RWPE1 (cell line): ENCODE measurements at regions not wholly inside any gene's neighbourhood (a gene's known extent, or its start where the extent isn't known, plus 50 kb on each side); places are given as distances from the start of the nearest gene placed in this dataset.
"Not testable (repeated sequence)": the region's sequence is repeated elsewhere in the genome, so short reads cannot be mapped to it uniquely, and the experiment has no call there.

Source experiments
- CTCF ChIA-PET: fragments of 350-600 bp; sonication (Branson Sonifier 250); formaldehyde crosslinking; extraction: SDS; loops from one replicate; lab custom pipeline; 2021; lab: Yijun Ruan, JAX
- POLR2A ChIA-PET: fragments of 400-600 bp; formaldehyde crosslinking; extraction: SDS; loops from one replicate; lab custom pipeline; 2020; ENCODE audit warnings: antibody characterized with exemption; ENCODE audit not compliant: low non-redundant PET; lab: Yijun Ruan, JAX
- DNase-seq: peaks from one replicate; pipeline ENCODE4 v3.0.0; 2012; ENCODE audit warnings: low spot score
- H3K27ac ChIP-seq: fragments of 450-650 bp; 2 replicates; pipeline ENCODE4 v1.5.1; 2017

DNA sequence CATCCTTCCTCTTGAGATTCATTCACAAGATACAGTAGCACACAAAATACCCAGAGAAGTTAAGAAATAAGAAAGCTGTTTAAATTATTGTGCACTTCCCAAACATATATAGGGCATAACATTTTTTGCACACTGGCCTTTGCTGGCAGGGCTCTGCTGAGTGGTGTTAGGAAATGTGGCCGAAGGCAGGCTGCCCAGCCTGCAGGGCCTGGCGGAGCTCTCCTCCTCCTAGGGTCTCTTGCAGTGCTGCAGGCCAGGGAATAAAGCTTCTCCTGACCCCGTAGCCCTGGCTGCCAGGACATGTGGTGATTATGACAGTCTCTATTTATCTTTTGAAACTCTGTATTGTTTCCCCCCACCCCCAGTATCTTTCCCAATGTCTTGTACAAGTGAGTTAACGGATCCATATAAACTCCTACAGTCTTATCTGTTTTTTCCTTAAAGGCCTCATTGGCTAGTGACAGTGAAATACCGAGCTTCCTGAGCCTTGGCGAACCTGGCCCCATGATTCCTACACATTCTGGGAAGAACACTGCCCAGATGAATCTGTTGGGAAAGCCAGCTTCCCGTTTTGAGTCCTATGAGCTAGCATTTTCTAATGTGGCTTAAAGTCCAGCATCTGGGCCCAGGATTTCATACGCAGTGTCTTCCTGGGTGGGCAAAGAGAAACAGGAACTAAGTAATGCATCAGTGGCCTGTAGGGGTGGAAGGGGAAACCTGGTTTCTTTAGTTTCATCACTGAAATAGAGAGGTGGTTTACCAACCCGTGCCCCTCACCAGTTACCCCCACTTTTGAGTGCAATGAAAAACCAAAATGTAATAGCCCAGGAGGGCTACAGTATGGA is 310.3 kb downstream of the BCL2L11 start:
- DNase-seq, POLR2A ChIA-PET, H3K27ac ChIP-seq, CTCF ChIA-PET: not testable (repeated sequence)

DNA sequence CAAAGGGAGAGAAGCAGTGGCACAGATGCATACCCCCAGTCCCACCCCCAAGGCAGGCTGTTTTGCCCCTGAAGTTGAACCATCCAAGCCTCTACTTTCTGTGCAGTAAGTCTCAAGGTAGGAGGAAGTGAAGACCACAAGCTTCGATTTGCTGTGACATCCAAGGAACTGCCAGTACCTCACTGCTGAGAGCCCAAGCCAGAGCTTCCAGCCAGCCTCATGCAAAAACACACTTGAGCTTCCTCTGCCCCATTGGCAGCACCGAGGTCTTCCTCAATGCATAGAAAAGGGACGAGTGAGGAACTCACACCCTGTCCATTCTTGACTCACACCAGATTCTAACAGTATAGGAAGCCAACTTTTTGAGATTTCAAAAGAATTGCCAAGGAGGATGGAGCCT is 311.7 kb downstream of the BCL2L11 start:
- DNase-seq, CTCF ChIA-PET, H3K27ac ChIP-seq, POLR2A ChIA-PET: not testable (repeated sequence)

DNA sequence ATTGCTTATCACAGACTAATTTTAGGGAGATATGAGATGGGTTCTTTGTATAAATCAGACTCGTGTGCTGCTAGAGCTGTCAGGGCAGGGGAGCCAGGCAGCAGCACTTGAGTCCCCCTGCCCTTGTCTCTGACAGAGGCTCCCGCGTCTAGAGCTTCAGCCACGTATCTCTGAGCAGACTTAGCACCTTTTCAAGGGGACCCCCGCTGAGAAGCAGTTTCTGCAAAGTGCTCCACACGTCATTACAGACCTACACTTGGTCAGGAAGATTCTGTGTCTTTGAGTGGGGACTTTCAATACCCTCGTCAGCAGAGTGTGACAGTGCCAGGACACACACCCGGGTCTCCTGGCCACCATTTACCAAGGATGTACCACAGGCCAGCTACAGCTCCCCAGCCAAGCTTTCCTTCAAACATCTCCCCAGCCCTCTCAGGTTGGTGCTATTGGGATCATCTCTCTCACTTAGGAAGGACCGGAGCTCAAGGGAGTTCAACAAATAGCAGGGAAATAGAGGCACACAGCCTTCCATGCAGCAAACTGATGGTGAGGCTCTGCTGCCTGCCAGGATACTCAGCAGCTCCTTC is 312.3 kb downstream of the BCL2L11 start:
- H3K27ac ChIP-seq, POLR2A ChIA-PET, CTCF ChIA-PET, DNase-seq: not testable (repeated sequence)

DNA sequence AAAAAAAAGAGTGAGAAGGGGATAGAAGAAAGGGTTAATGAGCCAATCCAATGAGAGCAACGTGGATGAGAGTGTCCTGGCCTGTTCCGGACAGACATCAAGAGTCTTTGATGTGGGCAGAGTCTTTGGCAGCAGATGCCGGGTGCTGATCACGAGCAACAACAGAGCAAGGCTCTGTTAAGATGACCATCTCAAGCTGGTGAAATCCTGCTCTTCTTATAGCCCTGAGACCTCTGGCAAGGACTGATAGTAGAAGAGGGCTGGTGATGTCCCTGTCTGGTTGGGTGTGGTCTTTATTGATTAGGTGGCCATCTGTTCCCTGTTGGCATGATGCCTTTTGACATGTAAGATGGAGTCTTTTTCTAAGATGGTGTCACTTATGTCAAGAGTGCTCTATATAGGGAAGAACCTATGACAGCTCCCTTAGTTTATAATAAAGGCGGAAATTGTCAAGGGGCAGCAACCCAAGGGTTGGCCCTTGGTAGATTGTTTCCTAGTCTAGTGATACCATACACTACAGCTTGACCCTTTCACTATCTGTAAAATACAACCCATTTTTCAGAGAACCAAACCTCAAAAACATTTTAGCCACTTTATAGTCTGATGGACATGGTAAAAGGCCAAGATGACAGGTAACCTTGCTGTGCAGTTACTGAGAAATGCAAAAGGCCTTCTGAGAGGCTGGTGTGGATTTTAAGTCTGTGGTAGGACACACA is 313.3 kb downstream of the BCL2L11 start:
- CTCF ChIA-PET, DNase-seq, H3K27ac ChIP-seq, POLR2A ChIA-PET: not testable (repeated sequence)

DNA sequence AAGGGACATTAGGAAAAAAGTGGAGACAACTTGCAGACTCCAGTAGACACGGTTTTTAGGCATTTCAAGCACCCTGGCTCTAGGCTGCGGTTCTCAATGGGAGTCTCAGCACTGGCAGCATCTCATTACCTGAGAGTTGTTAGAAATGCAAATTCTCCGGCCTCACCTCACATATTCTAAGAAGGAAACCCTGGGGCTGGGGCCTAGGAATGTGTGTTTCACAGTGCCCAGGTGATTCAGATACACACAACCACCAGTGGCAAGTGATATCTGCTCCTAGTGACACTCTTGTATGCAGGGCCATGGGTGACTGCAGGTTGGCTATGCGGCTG is 313.9 kb downstream of the BCL2L11 start:
- CTCF ChIA-PET, DNase-seq, H3K27ac ChIP-seq, POLR2A ChIA-PET: not testable (repeated sequence)

DNA sequence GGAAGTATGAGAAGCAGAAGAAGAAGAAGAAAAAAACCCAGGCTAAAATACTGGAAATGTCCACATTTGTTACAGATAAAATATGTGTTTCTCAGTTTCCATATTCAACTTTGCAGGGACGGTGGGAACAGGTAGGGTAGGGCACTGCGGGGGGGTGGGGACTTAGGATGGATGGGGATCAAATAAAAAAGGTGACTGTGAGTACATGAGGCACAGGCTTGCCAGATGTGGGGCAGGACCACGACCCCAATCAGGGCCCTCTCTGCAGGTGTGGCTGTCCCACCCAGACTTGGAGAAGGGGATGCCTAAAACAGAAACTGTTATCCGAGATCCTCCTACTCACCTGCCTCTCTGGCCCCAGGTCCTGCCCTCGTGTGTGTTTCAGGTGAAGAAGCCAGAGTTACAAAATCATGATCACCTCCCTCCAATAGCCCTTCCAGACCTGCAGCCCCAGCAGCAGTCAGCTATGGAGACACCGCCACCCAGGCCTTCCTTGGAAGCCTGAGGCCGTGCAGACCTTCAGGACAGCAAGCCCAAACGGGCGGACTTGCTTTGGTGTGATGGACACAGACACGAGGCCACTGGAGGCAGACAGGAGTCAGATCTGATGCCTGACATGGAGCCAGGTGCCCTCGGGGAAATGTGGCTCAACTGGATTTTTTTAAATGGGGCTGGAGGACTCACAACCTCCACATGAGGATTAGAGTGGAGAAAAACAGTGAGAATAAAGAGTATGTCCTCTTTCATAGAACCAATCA is 315.0 kb downstream of the BCL2L11 start:
- H3K27ac ChIP-seq, CTCF ChIA-PET, DNase-seq, POLR2A ChIA-PET: not testable (repeated sequence)

DNA sequence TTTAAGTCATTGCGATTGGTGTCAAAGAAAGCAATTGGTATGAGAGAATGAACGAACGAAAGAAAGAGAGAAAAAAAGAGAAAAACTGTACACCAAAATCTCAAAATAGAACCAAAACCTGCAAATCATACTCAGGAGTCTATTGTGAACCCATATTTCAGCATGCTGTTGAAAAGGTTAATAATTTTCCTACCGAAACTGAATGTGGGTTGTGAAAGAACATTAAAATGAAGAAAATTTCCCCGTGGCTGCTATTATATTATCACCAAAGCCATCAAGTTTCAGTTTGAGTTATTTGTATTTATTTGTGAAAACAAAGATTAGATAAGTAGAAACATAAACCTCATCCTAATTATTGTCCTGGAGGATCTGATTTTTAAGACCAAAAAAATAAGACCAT is 315.7 kb downstream of the BCL2L11 start:
- POLR2A ChIA-PET, CTCF ChIA-PET, H3K27ac ChIP-seq: not testable (repeated sequence)

DNA sequence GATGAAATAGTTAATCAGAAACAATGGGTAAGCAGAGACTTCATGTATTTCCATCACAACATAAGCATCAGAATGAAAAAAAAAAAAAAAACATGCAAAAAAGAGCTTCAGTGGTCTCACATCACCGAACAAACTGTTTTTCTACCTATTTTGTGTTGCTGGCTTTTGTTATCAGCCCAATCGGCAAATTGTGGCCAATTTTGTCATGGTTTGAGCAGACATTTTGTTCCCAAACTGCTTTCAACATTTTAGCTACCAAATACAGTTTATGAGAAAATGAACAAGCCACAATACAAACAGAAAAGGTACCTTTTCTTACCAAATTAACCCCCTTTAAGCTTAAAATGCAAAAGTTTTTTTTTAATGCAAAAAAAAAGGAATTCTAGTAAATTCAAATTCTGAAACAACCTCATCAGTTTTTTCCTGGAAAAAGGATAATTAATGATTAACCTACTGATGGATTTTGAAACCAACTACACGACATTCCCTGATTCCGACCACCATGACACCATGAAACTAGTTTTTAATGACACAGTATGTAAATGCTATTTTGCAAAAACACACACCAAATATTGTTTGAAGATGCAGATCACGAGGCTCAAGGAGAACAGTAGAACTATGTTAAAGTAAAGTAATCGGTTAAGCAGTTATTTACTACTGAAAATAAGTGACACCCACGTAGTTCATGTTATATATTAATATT is 316.7 kb downstream of the BCL2L11 start:
- DNase-seq, H3K27ac ChIP-seq, CTCF ChIA-PET, POLR2A ChIA-PET: not testable (repeated sequence)

More for the DNA sequence above, 315.7 kb downstream of the BCL2L11 start:
- not testable (repeated sequence) for DNase-seq

DNA sequence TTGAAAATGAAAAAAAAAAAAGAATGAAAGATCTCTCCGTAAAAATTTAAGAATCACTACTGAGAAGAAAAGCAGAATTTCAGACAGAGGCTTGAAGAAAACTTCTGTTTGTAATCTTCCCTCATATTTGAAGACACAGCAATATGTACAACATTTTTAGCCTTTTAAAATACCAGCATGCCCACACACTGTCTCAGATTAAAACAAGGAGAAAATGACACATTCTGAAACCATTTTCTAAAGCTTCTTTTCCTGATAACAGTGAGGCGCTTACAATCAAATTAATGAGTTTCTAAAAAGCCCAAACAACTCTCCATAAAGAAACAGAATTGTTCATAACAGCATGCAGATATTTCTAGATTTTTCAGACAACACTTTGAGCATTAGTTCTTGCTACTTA is 317.4 kb downstream of the BCL2L11 start:
- H3K27ac ChIP-seq, POLR2A ChIA-PET, CTCF ChIA-PET: not testable (repeated sequence)

DNA sequence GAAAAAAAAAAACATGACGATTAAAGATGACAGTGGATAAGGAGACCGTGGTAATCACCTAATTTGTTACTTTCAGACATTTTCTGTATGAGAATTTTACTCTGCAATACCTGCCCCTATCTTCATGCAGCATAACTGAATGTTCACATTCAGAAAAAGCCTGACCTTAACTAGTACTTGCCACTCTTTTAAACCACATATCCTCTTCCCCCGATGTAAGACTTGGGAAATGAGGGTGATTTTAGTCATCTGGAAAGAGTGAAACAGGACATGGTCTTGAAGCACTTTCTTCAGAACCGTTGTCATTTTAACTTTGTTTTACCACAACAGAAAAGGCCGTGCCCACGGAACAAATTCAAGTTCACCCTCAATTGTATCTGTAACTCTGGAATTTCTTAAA is 318.5 kb downstream of the BCL2L11 start:
- POLR2A ChIA-PET, H3K27ac ChIP-seq, DNase-seq, CTCF ChIA-PET: not testable (repeated sequence)

More for the DNA sequence above, 317.4 kb downstream of the BCL2L11 start:
- not testable (repeated sequence) for DNase-seq

DNA sequence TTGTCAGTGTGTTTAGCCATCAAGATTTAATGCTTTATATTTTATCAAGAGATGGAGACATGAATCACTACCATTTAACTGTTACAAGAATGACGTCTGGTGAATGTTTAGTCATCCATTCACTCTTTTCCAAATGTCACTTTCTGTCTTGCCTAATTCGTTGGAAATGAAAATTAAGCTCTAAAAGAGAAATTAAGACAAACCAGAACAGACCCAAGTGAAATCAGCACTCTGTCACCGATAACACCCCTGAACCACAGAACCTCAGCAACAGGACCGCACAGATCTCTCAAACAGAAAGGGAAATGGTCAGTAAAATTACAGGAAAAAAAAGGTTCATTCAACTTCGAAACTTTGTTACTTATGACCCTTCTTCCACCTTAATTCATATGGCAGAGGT is 320.9 kb downstream of the BCL2L11 start:
- POLR2A ChIA-PET, DNase-seq, CTCF ChIA-PET, H3K27ac ChIP-seq: not testable (repeated sequence)

DNA sequence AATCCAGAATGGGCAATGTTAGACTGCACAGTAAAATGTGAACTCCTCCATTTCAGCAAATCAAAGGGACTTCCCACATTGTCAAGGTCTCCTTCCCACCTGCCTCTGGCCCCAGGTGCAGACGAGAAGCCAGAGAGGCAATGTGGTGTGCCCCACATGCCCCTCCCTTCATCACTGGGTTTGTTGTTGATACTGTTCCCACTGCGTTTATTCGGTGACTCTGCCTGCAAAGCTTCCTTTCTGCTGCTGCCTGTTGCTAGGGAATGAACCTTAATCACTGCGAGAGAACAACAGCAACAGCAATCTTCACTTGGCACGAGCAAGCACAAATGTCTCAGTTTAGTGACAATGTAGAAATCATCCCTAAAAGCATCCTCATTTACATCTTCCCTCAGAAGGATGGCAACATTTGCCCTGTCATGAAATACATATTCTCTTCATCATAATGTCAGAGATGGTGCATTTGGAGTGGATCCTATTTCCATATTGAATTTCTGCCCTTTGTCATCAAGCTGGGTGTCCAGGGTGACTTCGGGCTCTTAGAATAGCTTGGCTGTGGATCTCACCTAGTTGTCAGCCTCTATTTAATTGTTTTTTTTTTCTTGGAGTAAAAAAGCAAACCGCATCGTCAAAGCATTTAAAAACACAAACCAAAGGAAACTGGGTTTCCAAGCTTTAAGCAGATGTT is 322.2 kb downstream of the BCL2L11 start:
- POLR2A ChIA-PET, CTCF ChIA-PET, H3K27ac ChIP-seq, DNase-seq: not testable (repeated sequence)

DNA sequence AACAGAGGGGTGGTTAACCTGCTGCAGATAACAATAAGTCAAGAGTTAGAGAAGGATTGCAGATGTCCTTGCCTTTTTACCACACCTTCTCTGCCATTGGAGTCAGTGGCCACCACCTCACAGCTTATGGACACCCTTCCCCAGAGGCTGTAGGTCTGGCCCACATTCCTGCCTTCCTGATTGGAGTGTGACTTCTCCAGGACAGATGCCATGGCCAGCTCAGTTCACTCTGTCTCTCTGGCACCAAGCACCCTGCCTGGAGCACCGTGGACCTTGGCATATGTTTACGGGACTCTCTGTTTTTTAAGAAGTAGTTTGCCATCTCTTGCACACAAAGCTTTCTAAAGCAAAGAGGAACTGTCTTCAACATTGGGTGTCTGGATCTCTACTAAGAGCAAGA is 323.8 kb downstream of the BCL2L11 start:
- CTCF ChIA-PET, POLR2A ChIA-PET, H3K27ac ChIP-seq, DNase-seq: not testable (repeated sequence)

DNA sequence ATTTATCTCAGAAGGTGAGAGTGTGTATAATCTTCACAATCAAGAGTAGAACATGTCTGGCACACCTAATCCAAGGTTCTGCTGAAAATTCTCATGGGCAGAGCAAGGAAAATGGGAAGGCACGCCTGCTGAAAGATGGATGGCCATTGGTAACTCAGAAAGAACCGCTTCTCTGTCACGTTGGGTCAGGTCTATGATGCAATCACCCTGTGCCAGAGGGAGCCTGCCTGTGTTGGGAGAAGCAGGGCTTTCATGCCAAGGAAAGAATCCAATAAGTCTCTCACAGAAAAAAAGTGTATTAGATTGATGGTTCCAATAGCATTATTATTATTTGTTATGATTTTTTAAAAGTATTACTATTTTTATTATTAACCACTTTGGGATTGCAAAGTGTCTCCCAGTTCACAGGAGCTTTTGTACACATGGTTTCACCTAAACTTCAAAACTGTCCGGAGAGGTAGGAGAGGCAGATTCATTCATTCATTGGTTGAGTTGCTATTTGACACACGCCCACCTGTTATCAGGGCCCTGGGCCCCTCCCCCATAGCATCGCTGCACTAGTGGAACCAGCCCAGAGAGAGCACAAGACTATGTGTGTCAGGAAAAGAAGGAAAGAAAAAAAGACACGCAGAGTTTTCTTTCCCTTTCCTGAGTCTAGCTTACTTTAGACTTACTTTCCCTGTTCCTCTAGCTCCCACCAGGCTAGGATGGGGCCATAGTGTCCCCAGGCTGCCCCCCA is 324.6 kb downstream of the BCL2L11 start:
- DNase-seq, CTCF ChIA-PET, H3K27ac ChIP-seq, POLR2A ChIA-PET: not testable (repeated sequence)

DNA sequence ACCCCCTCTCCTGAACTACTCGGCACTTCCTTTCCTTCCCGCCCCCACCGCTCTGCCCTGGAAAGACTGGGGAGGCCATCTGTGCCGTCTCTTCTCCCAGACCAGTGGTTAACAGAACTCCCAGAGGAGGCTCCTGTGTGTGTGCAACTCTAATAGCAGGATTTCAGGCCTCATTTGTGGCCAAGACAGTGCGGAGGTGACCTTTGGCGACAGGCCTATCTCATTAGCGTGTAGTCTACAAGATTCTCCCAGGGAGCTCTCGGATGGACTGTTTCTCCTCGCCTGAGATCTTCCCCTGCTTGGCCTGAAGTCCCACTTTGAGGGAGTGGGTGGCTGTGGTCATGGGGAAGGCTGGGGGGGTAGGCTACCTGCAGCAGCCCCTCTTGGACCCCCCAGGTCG is 325.2 kb downstream of the BCL2L11 start:
- H3K27ac ChIP-seq, POLR2A ChIA-PET, DNase-seq, CTCF ChIA-PET: not testable (repeated sequence)
